ENCODE measurements at regions not wholly inside any gene's neighbourhood (a gene's known extent, or its start where the extent isn't known, plus 50 kb on each side); places are given as distances from the start of the nearest gene placed in this dataset.
A peak's percentile ranks its signal among the peaks of the same experiment; 100 is the strongest.

DNA sequence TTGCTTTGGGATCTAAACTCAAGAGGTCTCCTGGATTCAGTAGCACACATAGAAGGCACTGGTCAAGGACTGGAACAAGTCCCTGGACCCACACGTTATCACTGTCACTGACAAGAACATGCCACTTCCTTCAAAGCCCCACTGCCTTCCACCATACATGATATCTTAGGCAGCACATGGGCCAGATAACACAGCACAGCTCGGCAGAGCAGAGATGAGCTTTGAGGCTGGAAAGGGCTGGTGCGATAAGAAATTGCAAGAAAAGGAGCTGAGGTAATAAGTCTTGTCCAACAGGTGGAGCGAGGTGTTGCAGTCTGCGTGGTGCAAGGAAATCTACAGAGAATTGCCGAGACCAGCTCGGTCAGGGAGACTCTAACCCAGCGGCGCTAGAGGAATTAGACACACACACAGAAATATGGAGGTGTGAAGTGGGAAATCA lies 139.8 kb upstream of the CDK13 start (continued):
- TF ChIP-seq, protein P1, sequence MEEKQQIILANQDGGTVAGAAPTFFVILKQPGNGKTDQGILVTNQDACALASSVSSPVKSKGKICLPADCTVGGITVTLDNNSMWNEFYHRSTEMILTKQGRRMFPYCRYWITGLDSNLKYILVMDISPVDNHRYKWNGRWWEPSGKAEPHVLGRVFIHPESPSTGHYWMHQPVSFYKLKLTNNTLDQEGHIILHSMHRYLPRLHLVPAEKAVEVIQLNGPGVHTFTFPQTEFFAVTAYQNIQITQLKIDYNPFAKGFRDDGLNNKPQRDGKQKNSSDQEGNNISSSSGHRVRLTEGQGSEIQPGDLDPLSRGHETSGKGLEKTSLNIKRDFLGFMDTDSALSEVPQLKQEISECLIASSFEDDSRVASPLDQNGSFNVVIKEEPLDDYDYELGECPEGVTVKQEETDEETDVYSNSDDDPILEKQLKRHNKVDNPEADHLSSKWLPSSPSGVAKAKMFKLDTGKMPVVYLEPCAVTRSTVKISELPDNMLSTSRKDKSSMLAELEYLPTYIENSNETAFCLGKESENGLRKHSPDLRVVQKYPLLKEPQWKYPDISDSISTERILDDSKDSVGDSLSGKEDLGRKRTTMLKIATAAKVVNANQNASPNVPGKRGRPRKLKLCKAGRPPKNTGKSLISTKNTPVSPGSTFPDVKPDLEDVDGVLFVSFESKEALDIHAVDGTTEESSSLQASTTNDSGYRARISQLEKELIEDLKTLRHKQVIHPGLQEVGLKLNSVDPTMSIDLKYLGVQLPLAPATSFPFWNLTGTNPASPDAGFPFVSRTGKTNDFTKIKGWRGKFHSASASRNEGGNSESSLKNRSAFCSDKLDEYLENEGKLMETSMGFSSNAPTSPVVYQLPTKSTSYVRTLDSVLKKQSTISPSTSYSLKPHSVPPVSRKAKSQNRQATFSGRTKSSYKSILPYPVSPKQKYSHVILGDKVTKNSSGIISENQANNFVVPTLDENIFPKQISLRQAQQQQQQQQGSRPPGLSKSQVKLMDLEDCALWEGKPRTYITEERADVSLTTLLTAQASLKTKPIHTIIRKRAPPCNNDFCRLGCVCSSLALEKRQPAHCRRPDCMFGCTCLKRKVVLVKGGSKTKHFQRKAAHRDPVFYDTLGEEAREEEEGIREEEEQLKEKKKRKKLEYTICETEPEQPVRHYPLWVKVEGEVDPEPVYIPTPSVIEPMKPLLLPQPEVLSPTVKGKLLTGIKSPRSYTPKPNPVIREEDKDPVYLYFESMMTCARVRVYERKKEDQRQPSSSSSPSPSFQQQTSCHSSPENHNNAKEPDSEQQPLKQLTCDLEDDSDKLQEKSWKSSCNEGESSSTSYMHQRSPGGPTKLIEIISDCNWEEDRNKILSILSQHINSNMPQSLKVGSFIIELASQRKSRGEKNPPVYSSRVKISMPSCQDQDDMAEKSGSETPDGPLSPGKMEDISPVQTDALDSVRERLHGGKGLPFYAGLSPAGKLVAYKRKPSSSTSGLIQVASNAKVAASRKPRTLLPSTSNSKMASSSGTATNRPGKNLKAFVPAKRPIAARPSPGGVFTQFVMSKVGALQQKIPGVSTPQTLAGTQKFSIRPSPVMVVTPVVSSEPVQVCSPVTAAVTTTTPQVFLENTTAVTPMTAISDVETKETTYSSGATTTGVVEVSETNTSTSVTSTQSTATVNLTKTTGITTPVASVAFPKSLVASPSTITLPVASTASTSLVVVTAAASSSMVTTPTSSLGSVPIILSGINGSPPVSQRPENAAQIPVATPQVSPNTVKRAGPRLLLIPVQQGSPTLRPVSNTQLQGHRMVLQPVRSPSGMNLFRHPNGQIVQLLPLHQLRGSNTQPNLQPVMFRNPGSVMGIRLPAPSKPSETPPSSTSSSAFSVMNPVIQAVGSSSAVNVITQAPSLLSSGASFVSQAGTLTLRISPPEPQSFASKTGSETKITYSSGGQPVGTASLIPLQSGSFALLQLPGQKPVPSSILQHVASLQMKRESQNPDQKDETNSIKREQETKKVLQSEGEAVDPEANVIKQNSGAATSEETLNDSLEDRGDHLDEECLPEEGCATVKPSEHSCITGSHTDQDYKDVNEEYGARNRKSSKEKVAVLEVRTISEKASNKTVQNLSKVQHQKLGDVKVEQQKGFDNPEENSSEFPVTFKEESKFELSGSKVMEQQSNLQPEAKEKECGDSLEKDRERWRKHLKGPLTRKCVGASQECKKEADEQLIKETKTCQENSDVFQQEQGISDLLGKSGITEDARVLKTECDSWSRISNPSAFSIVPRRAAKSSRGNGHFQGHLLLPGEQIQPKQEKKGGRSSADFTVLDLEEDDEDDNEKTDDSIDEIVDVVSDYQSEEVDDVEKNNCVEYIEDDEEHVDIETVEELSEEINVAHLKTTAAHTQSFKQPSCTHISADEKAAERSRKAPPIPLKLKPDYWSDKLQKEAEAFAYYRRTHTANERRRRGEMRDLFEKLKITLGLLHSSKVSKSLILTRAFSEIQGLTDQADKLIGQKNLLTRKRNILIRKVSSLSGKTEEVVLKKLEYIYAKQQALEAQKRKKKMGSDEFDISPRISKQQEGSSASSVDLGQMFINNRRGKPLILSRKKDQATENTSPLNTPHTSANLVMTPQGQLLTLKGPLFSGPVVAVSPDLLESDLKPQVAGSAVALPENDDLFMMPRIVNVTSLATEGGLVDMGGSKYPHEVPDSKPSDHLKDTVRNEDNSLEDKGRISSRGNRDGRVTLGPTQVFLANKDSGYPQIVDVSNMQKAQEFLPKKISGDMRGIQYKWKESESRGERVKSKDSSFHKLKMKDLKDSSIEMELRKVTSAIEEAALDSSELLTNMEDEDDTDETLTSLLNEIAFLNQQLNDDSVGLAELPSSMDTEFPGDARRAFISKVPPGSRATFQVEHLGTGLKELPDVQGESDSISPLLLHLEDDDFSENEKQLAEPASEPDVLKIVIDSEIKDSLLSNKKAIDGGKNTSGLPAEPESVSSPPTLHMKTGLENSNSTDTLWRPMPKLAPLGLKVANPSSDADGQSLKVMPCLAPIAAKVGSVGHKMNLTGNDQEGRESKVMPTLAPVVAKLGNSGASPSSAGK (IDR thresholded peaks at IDR 0.05), result peak; percentile 76
- TF ChIP-seq ZZZ3 (IDR thresholded peaks at IDR 0.05) (no peak), RBM34 (IDR thresholded peaks at IDR 0.05; ENCODE audit: borderline replicate concordance, insufficient read depth, low read length) (no peak), THRAP3 (IDR thresholded peaks at IDR 0.05; ENCODE audit: borderline replicate concordance) (no peak), POLR2G (IDR thresholded peaks at IDR 0.05; ENCODE audit: low read depth, low read length) (no peak), HSF4 (CRISPR knock-in tag; IDR thresholded peaks at IDR 0.05; ENCODE audit: borderline replicate concordance) (no peak), ZFP36 (IDR thresholded peaks at IDR 0.05; ENCODE audit: low read depth, low read length, partially characterized antibody) (no peak), KLF13 (tag; IDR thresholded peaks at IDR 0.05; ENCODE audit: borderline replicate concordance, low read depth) (no peak), NR4A1 (CRISPR knock-in tag; IDR thresholded peaks at IDR 0.05) (no peak), NR4A1 (tag; IDR thresholded peaks at IDR 0.05) (peak; percentile 79), TSC22D4 (tag; IDR thresholded peaks at IDR 0.05) (no peak), CCAR2 (IDR thresholded peaks at IDR 0.05; ENCODE audit: low read depth, low read length) (no peak), SRSF1 (IDR thresholded peaks at IDR 0.05; ENCODE audit: low read depth, low read length) (no peak), CHD2 (IDR thresholded peaks at IDR 0.05; ENCODE audit: low read depth, low read length) (no peak), SRSF9 (IDR thresholded peaks at IDR 0.05; ENCODE audit: borderline replicate concordance, low read depth, low read length) (no peak), EHMT2 (IDR thresholded peaks at IDR 0.05) (peak; percentile 70; the same call in 1 of the 2 replicates), GTF2A2 (tag; IDR thresholded peaks at IDR 0.05) (no peak), LCOR (CRISPR knock-in tag; IDR thresholded peaks at IDR 0.05) (peak; percentile 85), TAF7 (tag; IDR thresholded peaks at IDR 0.05) (no peak)

Measured in K562 (cell line).